ENCODE measurements at regions not wholly inside any gene's neighbourhood (a gene's known extent, or its start where the extent isn't known, plus 50 kb on each side); places are given as distances from the start of the nearest gene placed in this dataset.

DNA sequence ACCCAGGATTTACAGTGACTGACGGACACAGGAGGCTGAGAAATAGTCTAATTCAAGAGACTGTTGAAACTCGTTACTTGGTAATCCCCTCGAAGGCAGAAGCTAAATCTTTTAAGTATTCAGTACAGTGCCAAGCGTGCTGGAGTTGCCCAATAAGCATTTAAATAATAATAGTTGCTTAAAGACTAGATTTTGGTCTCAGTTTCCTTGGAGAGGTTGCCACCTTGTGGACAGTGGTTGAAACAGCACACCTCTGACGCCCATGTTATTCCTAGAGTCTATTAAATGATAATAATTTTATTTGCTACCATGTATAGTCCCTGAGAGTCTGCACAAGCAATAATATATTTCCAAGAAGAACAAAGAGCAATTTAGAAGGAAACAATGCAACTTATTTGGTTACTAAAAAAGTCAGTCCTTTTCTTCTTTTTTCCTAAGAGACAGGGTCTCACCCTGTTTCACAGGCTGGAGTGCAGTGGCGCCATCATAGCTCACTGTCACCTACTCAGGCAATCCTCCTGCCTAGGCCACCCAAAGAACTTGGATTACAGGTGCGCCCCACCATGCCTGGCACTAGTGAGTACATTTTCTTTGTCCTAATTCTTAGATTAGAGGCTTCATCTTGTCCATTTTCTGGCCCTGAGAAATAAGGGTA, 138.0 kb upstream of the NUDT7 start:
- TF ChIP-seq ZC3H11A (IDR thresholded peaks at IDR 0.05) (no peak), GATA3 (IDR thresholded peaks at IDR 0.05; ENCODE audit: borderline replicate concordance) (no peak), POLR2A (IDR thresholded peaks at IDR 0.05; ENCODE audit: low read length) (no peak)
